ENCODE measurements at regions not wholly inside any gene's neighbourhood (a gene's known extent, or its start where the extent isn't known, plus 50 kb on each side); places are given as distances from the start of the nearest gene placed in this dataset.
"Not testable (repeated sequence)": the region's sequence is repeated elsewhere in the genome, so short reads cannot be mapped to it uniquely, and the experiment has no call there.

GRCh38 chr10:32187686-32188085 lies 131.5 kb upstream of the KIF5B start:
- H3K27ac ChIP-seq (ENCODE audit: low read depth, low read length), result no peak overlapping the region
- H3K4me1 ChIP-seq (ENCODE audit: control insufficient read depth in 1 of 2, insufficient read depth in 2 of 2, low read length in 2 of 2), result peaks cover 3 to 9% of the 10 kb centered on the region in 2 experiments; a peak in 3 of 4 replicates
- no peak for DNase-seq (ENCODE audit: low read depth, low spot score)
- BruUV-seq (replicated peaks), result no TSS peak
- POLR2A ChIA-PET, result no interaction called here
- no peak for ATAC-seq
- H3K9me2 ChIP-seq (ENCODE audit: insufficient read depth), result no peaks in the 10 kb centered on the region
- H2AFZ ChIP-seq (ENCODE audit: low read depth, low read length, poor library complexity, severe bottlenecking), result no peak overlapping the region
- H3K27me3 ChIP-seq (ENCODE audit: insufficient read depth, low read length), result no peaks in the 10 kb centered on the region
- H3K9me3 ChIP-seq (ENCODE audit: control insufficient read depth in 1 of 2, insufficient read depth in 1 of 2, low read depth in 1 of 2, low read length in 2 of 2), result no peaks in the 10 kb centered on the region
- CTCF ChIA-PET, result no interaction called here
- no peak overlapping the region for H3K4me2 ChIP-seq (ENCODE audit: low read length)
- H3K4me3 ChIP-seq (replicated peaks in 1 of 2; ENCODE audit: low read depth in 1 of 2, low read length in 2 of 2), result no peak overlapping the region
- TF ChIP-seq SRF (IDR thresholded peaks at IDR 0.05; ENCODE audit: low read depth), result no peak
- no peak for TF ChIP-seq SIN3A (IDR thresholded peaks at IDR 0.05; ENCODE audit: low read depth)
- TF ChIP-seq CEBPB (IDR thresholded peaks at IDR 0.05; ENCODE audit: low read depth), result no peak
- no peak for TF ChIP-seq YY1 (IDR thresholded peaks at IDR 0.05; ENCODE audit: extremely low read depth, insufficient replicate concordance, low read depth, low read length)
- TF ChIP-seq, protein P1, sequence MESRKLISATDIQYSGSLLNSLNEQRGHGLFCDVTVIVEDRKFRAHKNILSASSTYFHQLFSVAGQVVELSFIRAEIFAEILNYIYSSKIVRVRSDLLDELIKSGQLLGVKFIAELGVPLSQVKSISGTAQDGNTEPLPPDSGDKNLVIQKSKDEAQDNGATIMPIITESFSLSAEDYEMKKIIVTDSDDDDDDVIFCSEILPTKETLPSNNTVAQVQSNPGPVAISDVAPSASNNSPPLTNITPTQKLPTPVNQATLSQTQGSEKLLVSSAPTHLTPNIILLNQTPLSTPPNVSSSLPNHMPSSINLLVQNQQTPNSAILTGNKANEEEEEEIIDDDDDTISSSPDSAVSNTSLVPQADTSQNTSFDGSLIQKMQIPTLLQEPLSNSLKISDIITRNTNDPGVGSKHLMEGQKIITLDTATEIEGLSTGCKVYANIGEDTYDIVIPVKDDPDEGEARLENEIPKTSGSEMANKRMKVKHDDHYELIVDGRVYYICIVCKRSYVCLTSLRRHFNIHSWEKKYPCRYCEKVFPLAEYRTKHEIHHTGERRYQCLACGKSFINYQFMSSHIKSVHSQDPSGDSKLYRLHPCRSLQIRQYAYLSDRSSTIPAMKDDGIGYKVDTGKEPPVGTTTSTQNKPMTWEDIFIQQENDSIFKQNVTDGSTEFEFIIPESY (IDR thresholded peaks at IDR 0.05; ENCODE audit: extremely low read depth, insufficient replicate concordance, low read length), result no peak
- TF ChIP-seq TCF7L2 (IDR thresholded peaks at IDR 0.05; ENCODE audit: borderline replicate concordance, extremely low read depth, insufficient read depth, insufficient read length), result no peak
- TF ChIP-seq JUND (IDR thresholded peaks at IDR 0.05), result no peak
- no peak for TF ChIP-seq RAD21 (IDR thresholded peaks at IDR 0.05; ENCODE audit: low read depth)
- TF ChIP-seq, protein P2, sequence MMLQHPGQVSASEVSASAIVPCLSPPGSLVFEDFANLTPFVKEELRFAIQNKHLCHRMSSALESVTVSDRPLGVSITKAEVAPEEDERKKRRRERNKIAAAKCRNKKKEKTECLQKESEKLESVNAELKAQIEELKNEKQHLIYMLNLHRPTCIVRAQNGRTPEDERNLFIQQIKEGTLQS (IDR thresholded peaks at IDR 0.05), result no peak
- TF ChIP-seq CTCF (IDR thresholded peaks at IDR 0.05 in 2 of 3, conservative IDR thresholded peaks at IDR 0.05 in 1 of 3; ENCODE audit: borderline replicate concordance in 1 of 3, insufficient read depth in 1 of 3, low read depth in 2 of 3, low read length in 2 of 3), result no peak
- H4K20me1 ChIP-seq (ENCODE audit: insufficient read depth), result no peaks in the 10 kb centered on the region
- intact Hi-C loops (cut with micrococcal nuclease), result loop anchor here (5.0 kb wide), 1 partner anchor 130 kb away; the partner anchor contains the start of gene KIF5B
- RAD21 ChIA-PET (ENCODE audit: low non-redundant PET in 1 of 2, low total read pairs in 2 of 2, uncharacterized antibody in 2 of 2, unreplicated experiment in 2 of 2), result no interaction called here
- no peaks in the 10 kb centered on the region for H3K79me2 ChIP-seq (ENCODE audit: insufficient read depth, low read length)
- H3K36me3 ChIP-seq (ENCODE audit: control insufficient read depth in 1 of 2, insufficient read depth in 2 of 2, low read length in 2 of 2), result no peaks in the 10 kb centered on the region
- no peak overlapping the region for H3K9ac ChIP-seq (ENCODE audit: low read length)

DNA sequence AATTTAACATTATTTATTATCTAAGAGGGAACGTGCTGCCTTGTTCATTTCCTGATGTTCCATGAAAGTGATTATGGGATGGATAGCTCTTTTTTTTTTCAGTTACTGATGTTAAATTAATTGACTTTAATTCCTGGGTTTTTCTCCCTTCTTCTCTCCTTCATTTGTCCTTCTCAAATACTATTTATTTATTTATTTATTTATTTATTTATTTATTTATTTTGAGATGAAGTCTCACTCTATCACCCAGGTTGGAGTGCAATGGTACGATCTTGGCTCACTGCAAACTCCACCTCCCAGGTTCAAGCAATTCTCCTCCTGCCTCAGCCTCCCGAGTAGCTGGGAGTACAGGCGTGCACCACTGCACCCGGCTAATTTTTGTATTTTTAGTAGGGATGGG lies 127.4 kb upstream of the KIF5B start:
- H3K4me2 ChIP-seq (ENCODE audit: low read length); H3K4me1 ChIP-seq (ENCODE audit: control insufficient read depth in 1 of 2, insufficient read depth in 2 of 2, low read length in 2 of 2); H3K36me3 ChIP-seq (ENCODE audit: control insufficient read depth in 1 of 2, insufficient read depth in 2 of 2, low read length in 2 of 2); DNase-seq (ENCODE audit: low read depth, low spot score); CTCF ChIA-PET; RAD21 ChIA-PET (ENCODE audit: low non-redundant PET in 1 of 2, low total read pairs in 2 of 2, uncharacterized antibody in 2 of 2, unreplicated experiment in 2 of 2); H3K79me2 ChIP-seq (ENCODE audit: insufficient read depth, low read length); BruUV-seq (replicated peaks); H3K9me3 ChIP-seq (ENCODE audit: control insufficient read depth in 1 of 2, insufficient read depth in 1 of 2, low read depth in 1 of 2, low read length in 2 of 2); H4K20me1 ChIP-seq (ENCODE audit: insufficient read depth); H3K27ac ChIP-seq (ENCODE audit: low read depth, low read length); H3K9ac ChIP-seq (ENCODE audit: low read length); POLR2A ChIA-PET; H3K4me3 ChIP-seq (replicated peaks in 1 of 2; ENCODE audit: low read depth in 1 of 2, low read length in 2 of 2); ATAC-seq; intact Hi-C loops (cut with micrococcal nuclease); H3K27me3 ChIP-seq (ENCODE audit: insufficient read depth, low read length); H2AFZ ChIP-seq (ENCODE audit: low read depth, low read length, poor library complexity, severe bottlenecking); H3K9me2 ChIP-seq (ENCODE audit: insufficient read depth): not testable (repeated sequence)
